ENCODE measurements at regions not wholly inside any gene's neighbourhood (a gene's known extent, or its start where the extent isn't known, plus 50 kb on each side); places are given as distances from the start of the nearest gene placed in this dataset.

DNA sequence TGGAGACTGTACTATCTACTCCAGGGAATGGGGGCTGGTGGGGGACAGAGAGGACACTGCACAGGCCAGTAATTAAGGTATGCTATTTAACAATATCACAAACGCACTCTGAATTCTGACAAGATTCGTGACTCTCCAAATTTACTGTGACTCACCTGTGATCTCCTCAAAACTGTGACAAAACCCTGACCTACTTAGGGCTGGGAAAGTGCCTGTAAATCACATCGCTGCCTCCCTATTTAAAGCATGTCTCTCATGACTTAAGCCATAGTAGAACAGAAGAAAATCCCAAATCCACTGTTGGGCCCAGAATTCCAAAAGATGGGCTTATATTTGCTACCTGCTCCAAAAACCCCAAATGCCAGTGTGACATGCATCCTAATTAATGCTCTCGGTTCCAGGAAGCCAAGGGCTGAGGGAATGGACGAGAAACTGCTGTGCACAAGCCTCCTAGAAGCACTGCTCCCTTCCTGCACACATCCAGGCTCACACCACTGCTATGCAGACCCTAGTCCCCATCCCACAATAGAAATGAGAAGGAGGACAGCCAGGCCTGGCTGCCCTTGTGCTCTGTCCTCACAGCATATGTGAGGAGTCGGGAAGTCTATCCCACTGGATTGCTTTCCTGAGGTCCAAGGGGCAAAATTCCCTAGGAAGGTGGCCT lies 187.7 kb upstream of the CHRNA7 start:
- Histone ChIP-seq H2AFZ (ENCODE audit: low read depth, low read length) (no peak overlapping the region), H3K4me3 (ENCODE audit: low read length) (no peak overlapping the region), H3K9me3 (ENCODE audit: low read length) (no peaks in the 10 kb centered on the region), H3K36me3 (ENCODE audit: insufficient read depth, low read length) (no peaks in the 10 kb centered on the region), H3K4me1 (ENCODE audit: insufficient read depth, low read length) (no peaks in the 10 kb centered on the region), H3K27me3 (ENCODE audit: insufficient read depth, low read length) (no peaks in the 10 kb centered on the region)

DNA sequence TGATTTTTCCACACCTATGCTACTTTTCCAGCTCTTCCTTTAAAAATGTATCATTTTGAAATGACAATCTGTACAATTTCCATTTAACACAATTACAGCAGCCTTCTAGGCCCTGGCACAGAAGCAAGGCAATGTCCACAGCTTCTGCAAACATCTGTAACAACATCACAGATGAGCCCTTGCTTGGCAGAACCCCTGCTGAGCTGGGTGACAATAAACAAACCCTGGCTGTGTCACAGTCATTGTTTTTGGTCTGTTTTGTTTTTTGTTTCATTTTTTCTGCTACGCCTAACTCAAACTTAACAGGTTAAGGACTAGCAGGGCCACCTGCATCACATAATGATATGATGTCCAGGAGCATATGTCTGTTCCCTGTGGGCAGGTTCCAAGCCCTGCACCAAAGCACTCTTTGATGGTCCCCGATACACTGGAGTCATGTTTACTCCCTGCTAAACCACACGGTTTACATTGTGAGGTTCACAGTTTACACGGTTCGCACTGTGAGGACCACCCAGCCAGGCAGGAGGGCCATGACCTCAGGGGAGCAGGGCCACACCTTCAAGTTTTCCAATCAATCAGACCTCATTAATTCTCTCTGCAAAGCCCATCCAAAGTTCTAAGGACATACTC lies 186.8 kb upstream of the CHRNA7 start:
- Histone ChIP-seq H3K4me1 (ENCODE audit: insufficient read depth, low read length) (no peaks in the 10 kb centered on the region), H3K36me3 (ENCODE audit: insufficient read depth, low read length) (no peaks in the 10 kb centered on the region), H3K27me3 (ENCODE audit: insufficient read depth, low read length) (no peaks in the 10 kb centered on the region), H2AFZ (ENCODE audit: low read depth, low read length) (no peak overlapping the region), H3K9me3 (ENCODE audit: low read length) (no peaks in the 10 kb centered on the region), H3K4me3 (ENCODE audit: low read length) (no peak overlapping the region)

DNA sequence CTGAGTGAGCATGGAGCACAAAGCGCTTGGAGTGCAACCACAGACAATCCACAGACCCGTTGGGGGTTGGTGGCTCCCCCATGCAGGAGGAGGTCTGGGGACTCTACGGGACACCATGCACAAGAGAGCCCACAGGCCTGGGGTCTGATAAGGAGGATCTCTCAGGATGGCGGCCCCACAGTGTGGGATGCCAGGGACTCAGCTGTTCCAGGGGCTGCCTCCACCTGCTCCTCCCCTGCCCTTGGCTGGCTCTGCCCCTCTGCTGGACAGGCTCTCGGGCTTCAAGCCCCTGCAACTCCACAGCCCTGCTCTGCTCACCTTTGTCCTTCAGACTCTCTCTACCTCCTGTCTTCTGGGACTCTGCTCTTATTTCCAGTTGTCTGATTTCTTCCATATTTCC lies 184.5 kb upstream of the CHRNA7 start:
- no peak overlapping the region for H3K4me3 ChIP-seq (ENCODE audit: low read length)
- no peaks in the 10 kb centered on the region for H3K4me1 ChIP-seq (ENCODE audit: insufficient read depth, low read length)
- no peaks in the 10 kb centered on the region for H3K9me3 ChIP-seq (ENCODE audit: low read length)
- no peak overlapping the region for H2AFZ ChIP-seq (ENCODE audit: low read depth, low read length)
- H3K27me3 ChIP-seq (ENCODE audit: insufficient read depth, low read length): no peaks in the 10 kb centered on the region
- H3K36me3 ChIP-seq (ENCODE audit: insufficient read depth, low read length): no peaks in the 10 kb centered on the region

DNA sequence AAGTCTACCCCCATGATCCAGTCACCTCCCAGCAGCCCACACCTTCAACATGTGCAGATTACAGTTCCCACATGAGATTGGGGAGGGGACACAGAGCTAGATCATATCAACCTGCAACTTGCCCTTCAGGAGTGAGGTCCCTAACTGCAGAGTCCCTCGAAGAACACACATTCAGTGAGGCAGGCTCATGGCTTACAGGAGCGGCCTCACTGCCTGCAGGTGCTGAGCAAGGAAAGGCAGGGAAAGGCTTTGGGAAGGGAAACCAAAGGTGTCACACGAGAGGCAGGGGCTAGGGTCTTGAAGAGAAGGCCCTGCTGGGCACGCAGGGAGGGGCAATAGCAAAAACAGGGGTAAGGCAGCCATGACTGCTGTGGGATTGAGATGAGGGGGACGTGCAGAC lies 182.4 kb upstream of the CHRNA7 start:
- no peak overlapping the region for H3K4me3 ChIP-seq (ENCODE audit: low read length)
- no peaks in the 10 kb centered on the region for H3K27me3 ChIP-seq (ENCODE audit: insufficient read depth, low read length)
- no peaks in the 10 kb centered on the region for H3K4me1 ChIP-seq (ENCODE audit: insufficient read depth, low read length)
- H2AFZ ChIP-seq (ENCODE audit: low read depth, low read length): no peak overlapping the region
- H3K36me3 ChIP-seq (ENCODE audit: insufficient read depth, low read length): no peaks in the 10 kb centered on the region
- no peaks in the 10 kb centered on the region for H3K9me3 ChIP-seq (ENCODE audit: low read length)

DNA sequence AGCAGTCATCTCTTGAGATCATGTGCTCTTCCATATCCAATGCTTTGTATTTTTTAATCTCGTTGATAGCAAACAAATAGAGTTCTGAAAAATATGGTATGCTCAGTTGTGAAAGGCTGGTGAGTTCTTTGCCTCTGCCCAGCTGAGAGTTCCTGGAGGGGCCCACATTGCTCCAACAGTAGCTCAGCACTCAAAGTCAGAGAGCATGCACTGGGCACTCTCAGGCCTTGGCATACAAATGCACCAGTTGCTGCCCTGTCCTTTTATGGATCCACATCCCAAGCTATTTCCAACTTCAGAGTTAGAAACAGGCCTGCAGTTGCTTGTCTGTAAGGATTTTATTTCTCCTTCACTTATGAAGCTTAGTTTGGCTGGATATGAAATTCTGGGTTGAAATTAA lies 181.7 kb upstream of the CHRNA7 start:
- Histone ChIP-seq H3K36me3 (ENCODE audit: insufficient read depth, low read length) (no peaks in the 10 kb centered on the region), H3K27me3 (ENCODE audit: insufficient read depth, low read length) (no peaks in the 10 kb centered on the region), H2AFZ (ENCODE audit: low read depth, low read length) (no peak overlapping the region), H3K4me3 (ENCODE audit: low read length) (no peak overlapping the region), H3K4me1 (ENCODE audit: insufficient read depth, low read length) (peaks cover 5% of the 10 kb centered on the region), H3K9me3 (ENCODE audit: low read length) (no peaks in the 10 kb centered on the region)

DNA sequence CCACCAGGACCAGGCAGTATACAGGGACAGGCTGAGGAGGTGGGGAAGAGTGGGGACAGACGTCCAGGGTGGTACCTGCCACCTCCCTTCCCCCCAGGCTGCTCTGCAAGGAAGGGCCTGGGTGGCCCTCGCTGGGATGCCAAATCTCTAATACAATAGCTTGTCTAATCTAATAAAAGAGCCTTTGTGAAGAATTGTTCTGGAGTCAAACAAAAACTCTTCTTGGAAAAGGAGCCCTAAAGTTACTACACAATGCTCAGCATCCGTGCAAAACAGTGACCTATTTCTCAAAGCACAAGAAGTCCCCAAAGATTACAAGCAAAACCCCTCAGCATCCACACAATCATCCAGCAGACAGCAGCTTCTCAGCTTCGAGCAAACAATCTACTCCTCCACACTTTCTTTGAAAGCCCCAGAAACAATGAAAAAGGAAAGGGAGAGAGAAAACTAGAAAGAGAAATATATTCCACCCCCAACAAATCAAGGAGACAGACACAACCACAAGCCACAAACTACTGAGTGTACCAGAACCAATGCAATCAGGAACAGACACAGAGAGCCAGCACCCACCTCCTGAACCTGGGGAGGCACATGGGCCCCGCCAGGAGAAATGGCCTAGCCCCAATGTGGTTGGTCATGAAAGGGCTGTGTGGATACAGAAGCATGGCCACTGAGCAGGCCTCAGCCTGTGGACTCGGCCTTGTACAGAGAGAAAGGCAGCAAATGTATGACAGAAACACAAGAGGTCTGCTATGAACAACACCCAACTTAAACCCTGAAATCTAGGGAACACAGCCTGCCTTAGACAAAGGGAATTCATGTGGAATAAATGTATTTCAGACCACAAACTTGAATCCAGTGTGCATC lies 177.1 kb upstream of the CHRNA7 start:
- no peak overlapping the region for H2AFZ ChIP-seq (ENCODE audit: low read depth, low read length)
- H3K4me1 ChIP-seq (ENCODE audit: insufficient read depth, low read length): peaks cover 5% of the 10 kb centered on the region
- no peak overlapping the region for H3K4me3 ChIP-seq (ENCODE audit: low read length)
- no peaks in the 10 kb centered on the region for H3K27me3 ChIP-seq (ENCODE audit: insufficient read depth, low read length)
- no peaks in the 10 kb centered on the region for H3K9me3 ChIP-seq (ENCODE audit: low read length)
- H3K36me3 ChIP-seq (ENCODE audit: insufficient read depth, low read length): no peaks in the 10 kb centered on the region

DNA sequence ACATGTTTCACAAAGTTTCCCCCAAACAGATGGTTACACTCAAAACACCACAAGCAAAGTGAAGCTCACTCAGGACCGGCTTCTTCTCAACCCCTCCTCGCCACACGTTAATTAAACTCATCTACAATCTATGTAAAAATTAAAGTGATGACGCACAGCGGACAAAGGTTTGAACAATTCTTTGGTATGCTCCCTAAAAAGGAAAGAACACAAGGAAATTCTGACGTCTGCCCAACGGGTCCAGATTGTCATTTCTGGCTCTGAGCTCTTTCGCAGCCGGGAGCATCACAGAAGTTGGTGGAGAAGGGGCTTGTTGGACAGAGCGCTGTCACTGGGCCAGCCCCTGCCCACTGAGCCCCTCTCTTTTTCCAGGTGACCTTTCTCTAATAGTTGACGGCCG lies 173.7 kb upstream of the CHRNA7 start:
- Histone ChIP-seq H3K36me3 (ENCODE audit: insufficient read depth, low read length) (no peaks in the 10 kb centered on the region), H3K4me3 (ENCODE audit: low read length) (no peak overlapping the region), H3K9me3 (ENCODE audit: low read length) (no peaks in the 10 kb centered on the region), H2AFZ (ENCODE audit: low read depth, low read length) (no peak overlapping the region), H3K27me3 (ENCODE audit: insufficient read depth, low read length) (no peaks in the 10 kb centered on the region), H3K4me1 (ENCODE audit: insufficient read depth, low read length) (peaks cover 5% of the 10 kb centered on the region)

DNA sequence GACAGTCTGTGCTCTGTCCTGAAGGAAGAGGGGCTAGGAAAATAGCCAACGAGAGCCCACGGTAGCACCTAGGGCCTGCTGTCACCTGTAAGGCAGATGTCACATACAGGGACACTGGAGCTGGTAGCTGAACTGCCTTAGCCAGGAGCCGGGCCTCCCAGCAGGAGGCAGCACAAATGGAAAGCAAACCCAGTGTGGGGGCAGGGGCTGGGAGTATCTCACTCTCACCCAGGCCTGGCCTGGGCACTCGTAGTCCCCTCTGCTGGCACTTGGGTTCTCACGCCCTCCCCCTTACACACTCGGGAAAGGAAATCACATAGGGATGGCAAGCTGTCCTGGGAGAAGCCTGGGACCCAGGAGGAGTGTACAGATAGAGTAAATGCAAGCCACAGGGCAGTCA lies 173.1 kb upstream of the CHRNA7 start:
- H3K36me3 ChIP-seq (ENCODE audit: insufficient read depth, low read length): no peaks in the 10 kb centered on the region
- H3K9me3 ChIP-seq (ENCODE audit: low read length): no peaks in the 10 kb centered on the region
- no peaks in the 10 kb centered on the region for H3K27me3 ChIP-seq (ENCODE audit: insufficient read depth, low read length)
- no peak overlapping the region for H2AFZ ChIP-seq (ENCODE audit: low read depth, low read length)
- peaks cover 5% of the 10 kb centered on the region for H3K4me1 ChIP-seq (ENCODE audit: insufficient read depth, low read length)
- no peak overlapping the region for H3K4me3 ChIP-seq (ENCODE audit: low read length)

DNA sequence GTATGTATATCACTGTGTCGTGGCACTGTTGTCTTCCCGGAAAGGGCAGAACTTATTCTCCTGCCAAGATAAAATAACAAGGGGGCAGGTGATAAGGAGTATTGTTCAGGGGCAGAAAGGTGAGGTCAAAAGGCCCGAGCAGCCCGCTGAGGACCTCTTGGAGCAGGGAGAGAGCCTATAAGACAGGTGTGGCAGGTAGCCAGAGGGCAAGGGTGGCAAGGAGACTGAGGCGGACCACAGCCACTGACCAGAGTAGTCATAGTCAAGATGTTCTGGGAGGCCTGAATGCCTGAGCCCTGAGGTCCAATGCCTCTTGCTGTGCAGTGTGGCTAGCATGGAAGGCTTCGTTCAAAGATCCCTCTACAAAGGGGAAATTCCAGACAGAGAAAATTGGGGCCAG lies 172.3 kb upstream of the CHRNA7 start:
- no peak overlapping the region for H2AFZ ChIP-seq (ENCODE audit: low read depth, low read length)
- no peaks in the 10 kb centered on the region for H3K9me3 ChIP-seq (ENCODE audit: low read length)

DNA sequence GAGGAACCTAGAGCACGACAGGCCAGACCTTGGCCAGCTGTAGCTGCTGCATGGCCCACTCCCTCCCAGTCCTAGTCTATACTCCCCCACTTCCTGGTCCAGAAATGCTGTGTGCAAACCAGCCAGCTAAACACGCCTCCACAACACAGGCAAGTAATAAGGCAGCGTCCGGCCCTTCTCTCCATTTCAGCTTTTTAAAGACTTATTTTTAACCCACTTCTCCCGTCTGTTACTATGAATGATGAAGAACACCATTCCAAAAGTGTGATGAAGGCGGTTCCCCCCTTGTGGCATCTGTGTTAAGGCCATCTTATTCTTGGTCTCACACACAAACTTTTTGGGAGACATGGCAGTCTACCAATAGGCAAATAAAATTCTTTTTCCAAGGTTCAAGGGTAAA lies 164.1 kb upstream of the CHRNA7 start:
- Histone ChIP-seq H3K36me3 (ENCODE audit: insufficient read depth, low read length) (no peaks in the 10 kb centered on the region), H3K9me3 (ENCODE audit: low read length) (peaks cover 2% of the 10 kb centered on the region), H3K27me3 (ENCODE audit: insufficient read depth, low read length) (peaks cover 9% of the 10 kb centered on the region), H3K4me3 (ENCODE audit: low read length) (no peak overlapping the region), H2AFZ (ENCODE audit: low read depth, low read length) (no peak overlapping the region), H3K4me1 (ENCODE audit: insufficient read depth, low read length) (no peaks in the 10 kb centered on the region)

More for the DNA sequence above, 172.3 kb upstream of the CHRNA7 start:
- Histone ChIP-seq H3K4me1 (ENCODE audit: insufficient read depth, low read length) (peaks cover 5% of the 10 kb centered on the region), H3K4me3 (ENCODE audit: low read length) (no peak overlapping the region), H3K27me3 (ENCODE audit: insufficient read depth, low read length) (no peaks in the 10 kb centered on the region), H3K36me3 (ENCODE audit: insufficient read depth, low read length) (no peaks in the 10 kb centered on the region)

DNA sequence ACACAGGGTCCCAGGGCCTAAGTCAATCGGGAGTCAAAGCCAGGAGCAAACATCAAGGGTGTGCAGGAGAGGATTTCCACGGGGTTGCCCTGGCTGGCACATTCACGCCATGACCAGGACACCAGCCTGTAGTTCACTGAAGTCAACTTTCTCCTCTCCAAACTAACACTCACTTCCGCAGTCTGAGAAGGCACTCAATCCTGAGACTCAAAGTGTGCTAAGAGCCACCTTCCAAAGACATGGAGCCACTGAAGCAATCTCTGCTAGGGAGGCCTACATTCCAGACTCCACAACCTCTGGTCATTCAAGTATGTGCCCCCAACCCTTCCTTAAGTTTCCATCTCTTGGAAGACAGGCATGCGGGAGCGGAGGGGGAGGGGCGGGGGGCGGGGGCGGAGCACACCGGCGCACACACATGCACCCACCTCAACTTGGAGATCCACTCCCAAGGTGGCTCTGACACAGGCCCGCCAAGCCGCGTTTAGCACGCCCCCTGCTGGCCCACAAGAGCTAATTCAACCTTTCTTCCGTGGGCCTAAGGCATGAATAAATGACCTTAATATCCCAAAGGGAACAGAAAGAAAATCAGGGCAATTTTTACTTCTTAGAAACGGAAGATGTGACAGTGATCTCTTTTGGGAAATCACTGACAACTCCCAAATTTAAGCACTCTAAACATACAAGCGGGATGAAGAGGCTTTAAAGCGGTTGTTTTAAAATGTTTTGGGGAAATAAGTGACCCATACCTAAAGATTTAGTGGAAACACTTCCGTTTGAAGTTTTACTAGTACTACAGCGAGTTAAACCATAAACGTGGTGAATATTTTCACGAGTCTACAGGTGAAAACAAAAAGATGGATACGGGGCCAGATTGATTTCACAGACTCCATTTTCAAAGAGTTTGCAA lies 162.5 kb upstream of the CHRNA7 start:
- Histone ChIP-seq H3K4me3 (ENCODE audit: low read length) (no peak overlapping the region), H3K9me3 (ENCODE audit: low read length) (peaks cover 2% of the 10 kb centered on the region), H3K36me3 (ENCODE audit: insufficient read depth, low read length) (no peaks in the 10 kb centered on the region), H3K27me3 (ENCODE audit: insufficient read depth, low read length) (peaks cover 9% of the 10 kb centered on the region), H2AFZ (ENCODE audit: low read depth, low read length) (no peak overlapping the region), H3K4me1 (ENCODE audit: insufficient read depth, low read length) (no peaks in the 10 kb centered on the region)

DNA sequence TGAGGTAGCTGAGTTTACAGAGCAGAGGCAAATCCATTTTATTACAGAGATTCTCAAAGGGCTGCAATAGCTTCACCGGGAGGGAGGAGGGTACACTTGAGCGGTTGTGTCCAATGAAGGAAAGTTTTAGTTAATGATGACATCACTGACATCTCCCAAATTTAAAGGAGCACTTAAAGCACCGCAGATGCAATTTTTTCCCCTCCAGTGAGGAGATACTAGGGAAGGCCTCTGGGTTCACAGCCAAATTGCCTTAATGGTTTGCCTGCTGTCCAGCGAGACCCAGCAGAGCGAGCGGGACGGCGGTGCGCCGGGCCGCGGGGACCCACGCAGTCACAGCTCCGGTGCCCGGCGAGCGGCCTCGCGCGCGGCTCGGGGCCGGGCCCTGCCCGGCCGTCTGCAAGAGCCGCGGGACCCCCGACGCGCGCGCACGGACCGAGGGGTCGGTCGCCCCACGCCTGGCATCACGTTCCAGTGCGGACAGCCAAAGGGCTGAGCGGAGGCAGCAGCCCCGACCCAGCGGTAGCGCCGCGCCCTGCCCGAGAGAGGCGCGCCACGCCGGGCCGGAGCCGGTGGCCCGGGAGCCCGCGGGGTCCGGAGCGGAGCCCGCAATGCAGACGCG lies 160.5 kb upstream of the CHRNA7 start:
- no peaks in the 10 kb centered on the region for H3K9me3 ChIP-seq (ENCODE audit: low read length)
- H3K4me3 ChIP-seq (ENCODE audit: low read length): peak overlapping the region; percentile 58
- peak overlapping the region; percentile 82 for H2AFZ ChIP-seq (ENCODE audit: low read depth, low read length)
- H3K27me3 ChIP-seq (ENCODE audit: insufficient read depth, low read length): peaks cover 9% of the 10 kb centered on the region
- H3K36me3 ChIP-seq (ENCODE audit: insufficient read depth, low read length): no peaks in the 10 kb centered on the region
- no peaks in the 10 kb centered on the region for H3K4me1 ChIP-seq (ENCODE audit: insufficient read depth, low read length)
